Fibroblast of skin of scalp (primary cell): ENCODE measurements at regions not wholly inside any gene's neighbourhood (a gene's known extent, or its start where the extent isn't known, plus 50 kb on each side); places are given as distances from the start of the nearest gene placed in this dataset.
"Not testable (repeated sequence)": the region's sequence is repeated elsewhere in the genome, so short reads cannot be mapped to it uniquely, and the experiment has no call there.

Experiments used
- DNase-seq: peaks from one replicate; pipeline ENCODE4 v3.0.0-alpha.2; 2013

DNA sequence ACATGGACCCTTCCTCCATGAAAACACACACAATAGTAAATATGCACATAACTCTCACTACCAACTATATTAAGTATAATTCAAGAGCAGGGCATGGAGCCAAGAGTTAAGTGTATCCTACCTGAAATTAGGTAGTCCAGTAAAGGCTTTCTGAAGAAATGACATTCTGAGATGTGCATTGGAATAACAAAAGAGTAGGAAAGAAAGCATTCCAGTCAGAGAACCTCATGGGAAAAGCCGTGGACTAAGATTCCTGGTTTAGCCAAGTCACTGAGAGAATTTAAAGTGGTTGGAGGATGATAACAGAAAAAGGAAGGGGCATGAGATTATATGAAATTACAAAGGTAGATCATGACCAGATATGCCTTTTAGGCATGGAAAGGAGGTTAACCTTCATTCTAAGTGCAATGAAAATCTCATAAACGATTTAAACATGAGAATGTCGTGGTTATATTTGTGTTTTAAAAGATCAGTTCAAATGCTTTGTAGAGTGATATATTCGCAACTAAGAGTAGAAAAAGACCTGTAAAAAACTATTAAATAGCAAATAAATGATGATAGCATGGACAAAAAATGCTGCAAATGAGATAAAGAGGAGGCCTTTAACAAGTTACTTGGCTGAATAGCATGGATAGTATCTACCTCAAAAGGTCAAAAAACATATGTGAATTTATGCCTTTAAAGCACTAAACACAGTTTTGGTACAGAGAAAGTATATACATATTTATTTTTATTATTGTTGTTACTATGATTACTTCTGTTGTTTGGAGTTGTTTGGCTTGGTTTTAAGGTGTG, 767.4 kb upstream of the GHITM start:
- DNase-seq, result peak; percentile 52

DNA sequence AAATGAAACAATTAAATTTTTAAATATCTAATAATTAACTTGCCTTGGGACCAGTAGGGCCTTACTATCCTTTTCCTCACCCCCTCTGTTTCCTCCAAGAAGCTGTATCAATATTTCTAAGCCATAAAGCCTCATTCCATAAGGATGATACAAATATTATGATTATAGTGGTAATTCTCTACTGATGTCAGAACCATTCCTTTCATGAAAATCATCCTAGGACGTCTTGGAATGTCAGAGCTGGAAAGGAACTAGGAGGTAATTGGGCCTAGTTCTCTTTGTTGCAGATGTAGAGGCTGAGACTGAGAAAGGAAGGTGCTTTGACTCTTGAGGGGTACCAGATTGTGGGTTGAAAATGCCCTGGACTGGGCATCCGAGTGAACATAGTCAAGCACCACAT, 766.7 kb upstream of the GHITM start:
- DNase-seq, result peak; percentile 75

DNA sequence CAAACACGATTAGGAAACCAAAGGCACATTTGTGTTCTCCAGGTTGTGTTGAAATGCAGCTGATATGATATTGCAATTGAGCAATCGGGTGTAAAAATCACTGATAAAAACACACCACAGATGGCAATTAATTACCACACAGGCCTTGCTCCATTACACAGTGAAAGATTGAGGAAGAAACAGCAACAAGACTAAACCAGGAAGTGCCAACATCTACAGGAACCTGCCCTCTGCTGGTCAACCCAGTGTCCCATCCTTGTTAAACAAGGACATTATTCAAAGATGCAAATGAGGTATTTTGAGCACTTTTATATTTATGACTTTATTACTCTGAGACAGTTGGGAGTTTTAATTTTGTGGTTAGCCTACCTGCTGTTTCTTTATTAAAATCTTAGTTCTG, 765.6 kb upstream of the GHITM start:
- peak; percentile 42 for DNase-seq

DNA sequence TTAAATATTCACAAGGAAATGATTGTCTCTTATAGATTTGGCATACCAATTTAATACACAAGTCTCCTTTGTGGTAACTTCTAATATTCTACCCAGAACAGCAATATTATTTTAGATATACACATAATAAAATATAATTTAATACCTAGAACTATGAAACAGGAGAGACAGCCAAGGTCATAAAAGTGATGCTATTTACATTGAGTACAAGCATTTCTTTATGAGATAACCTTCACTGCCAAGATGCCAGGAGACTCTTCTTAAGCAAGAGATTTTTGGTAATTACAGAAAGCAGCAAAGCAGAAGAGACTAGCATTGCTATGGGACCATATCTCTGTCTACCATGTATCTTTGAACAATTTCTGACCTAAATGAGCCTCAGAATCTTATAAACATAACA, 764.6 kb upstream of the GHITM start:
- no peak for DNase-seq

GRCh38 chr10:83375274-83375673, 764.0 kb upstream of the GHITM start:
- DNase-seq, result no peak

DNA sequence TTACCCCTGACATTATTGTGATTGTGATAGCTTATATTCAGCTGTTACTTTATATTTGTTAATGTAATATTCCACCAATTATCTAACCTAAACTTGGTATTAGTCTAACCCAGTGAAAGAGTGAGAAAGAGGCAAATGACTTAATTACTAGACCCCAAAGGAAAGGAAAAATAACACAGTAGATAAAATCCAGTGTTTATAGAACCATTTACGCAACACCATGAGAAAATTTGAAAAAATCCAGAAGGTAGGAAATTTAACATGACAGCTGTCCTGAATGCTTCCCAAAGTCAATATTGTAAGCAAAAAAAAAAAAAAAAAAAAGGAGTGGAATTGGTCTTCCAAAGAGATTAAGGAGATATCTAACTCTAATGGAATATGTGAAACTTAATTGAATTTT, 741.5 kb upstream of the GHITM start:
- no peak for DNase-seq

GRCh38 chr10:83410570-83410969, 728.7 kb upstream of the GHITM start:
- DNase-seq, result no peak

GRCh38 chr10:83425306-83425705, 714.0 kb upstream of the GHITM start:
- DNase-seq, result no peak

DNA sequence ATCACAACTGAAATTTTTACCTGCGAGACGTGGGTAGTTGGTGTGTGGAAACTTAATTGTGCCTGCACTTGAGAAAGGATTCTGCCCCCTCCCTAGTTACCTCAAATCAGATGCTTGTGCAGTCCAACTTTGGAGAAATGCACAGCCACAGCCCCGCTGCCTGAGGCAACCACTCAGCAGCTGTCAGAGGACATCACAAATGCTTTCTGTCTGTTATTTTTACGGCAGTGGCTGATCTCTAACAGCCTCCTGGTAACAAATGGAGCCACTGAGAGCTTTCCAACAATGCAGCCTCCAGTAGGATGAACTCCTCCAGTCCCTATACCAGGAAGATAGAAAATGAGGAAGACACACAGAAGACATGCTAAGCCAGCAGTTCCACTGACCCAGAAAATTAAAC, 712.2 kb upstream of the GHITM start:
- DNase-seq, result no peak

DNA sequence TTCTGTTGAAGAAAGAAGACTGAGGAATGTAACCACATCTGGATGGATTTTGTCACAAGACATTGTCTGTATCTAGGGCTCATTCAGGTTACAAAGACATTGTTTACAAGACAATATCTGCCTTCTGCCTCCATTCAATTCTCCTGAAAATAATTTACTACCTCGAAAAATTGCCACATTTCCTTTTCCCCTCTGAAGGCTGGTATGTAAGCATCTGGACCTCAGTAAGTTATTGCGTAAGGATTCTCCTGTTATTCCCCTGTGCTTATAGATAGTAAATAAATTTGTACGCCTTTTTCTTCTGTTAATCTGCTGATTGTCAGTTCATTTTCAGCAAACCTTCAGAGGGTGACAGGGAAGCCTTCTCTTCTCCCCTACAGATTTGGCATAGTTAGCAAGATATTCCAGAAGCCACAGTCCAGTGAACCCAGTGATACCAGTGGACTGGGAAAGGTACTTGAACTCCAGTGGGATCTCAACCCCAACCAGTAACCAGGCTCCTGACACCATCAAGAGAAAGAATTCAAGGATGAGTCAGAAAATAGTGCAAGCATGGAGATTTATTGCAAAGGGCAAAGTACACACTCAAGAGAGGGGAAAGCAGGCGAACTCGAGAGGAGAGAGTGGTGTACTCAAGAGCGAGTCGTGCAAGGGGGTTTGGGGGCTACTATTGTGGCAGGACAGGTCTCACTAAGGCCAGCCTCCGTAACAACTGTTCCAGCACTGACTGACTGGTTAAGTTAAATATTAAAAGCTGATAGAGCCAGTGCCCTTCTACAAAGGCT, 706.9 kb upstream of the GHITM start:
- peak; percentile 1 for DNase-seq

DNA sequence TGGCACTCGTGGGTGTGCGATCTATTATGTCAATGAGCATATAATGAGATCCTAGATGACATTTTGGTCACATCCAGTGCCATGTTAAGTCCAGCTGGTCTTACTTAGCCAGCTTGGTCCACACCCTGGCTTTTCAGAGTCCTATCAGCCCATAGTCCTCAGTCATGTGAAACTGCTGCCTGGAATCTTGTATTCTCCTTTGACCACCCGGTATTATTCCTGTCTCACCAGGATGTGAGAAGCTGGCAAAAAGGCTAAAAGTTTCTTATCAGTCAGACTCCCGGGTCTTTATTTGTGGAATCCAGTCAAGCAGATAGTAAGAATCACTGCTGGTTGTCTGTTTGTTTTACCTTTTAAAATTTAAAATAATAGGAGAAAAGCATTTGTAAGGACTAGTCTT, 705.6 kb upstream of the GHITM start:
- DNase-seq, result no peak

- DNase-seq, result no peak
Observed at GRCh38 chr10:83448013-83448412, 691.3 kb upstream of the GHITM start.

DNA sequence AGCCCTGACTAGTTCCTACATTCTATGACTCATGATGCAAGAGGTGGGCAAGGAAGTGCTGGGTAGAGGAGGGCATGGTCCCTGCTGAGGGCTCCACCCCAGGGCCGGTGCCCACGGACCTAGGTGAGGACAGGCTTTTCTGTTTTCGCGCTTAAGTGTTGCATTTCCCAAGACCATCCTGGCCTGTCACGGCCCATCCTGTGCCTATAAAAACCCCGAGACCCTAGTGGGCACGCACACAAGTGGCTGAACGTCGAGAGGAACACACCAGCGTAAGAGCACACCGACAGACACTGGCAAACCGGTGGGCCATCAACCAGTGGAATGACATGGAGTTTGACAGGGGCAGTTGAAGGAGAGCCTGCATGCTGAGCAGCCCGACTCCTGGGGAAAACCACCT, 680.7 kb upstream of the GHITM start:
- no peak for DNase-seq

DNA sequence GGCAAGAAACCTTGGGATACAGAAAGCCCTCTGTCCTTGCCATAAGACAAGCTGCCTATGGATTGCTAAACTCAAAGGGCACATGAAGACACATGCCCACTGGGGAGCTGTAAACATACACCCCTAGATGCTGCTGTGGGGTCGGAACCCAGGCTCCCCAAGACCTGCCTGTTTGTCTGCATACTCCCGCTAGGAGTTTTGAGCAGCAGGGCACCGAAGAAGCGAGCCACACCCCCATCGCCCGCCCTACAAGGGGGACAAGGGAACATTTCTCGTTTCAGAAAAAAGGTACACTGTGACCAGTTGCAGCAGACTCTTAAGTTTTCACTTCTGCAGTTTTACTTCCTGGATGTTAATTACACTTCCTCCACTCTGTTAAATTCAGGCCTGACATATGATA, 680.2 kb upstream of the GHITM start:
- DNase-seq, result no peak

DNA sequence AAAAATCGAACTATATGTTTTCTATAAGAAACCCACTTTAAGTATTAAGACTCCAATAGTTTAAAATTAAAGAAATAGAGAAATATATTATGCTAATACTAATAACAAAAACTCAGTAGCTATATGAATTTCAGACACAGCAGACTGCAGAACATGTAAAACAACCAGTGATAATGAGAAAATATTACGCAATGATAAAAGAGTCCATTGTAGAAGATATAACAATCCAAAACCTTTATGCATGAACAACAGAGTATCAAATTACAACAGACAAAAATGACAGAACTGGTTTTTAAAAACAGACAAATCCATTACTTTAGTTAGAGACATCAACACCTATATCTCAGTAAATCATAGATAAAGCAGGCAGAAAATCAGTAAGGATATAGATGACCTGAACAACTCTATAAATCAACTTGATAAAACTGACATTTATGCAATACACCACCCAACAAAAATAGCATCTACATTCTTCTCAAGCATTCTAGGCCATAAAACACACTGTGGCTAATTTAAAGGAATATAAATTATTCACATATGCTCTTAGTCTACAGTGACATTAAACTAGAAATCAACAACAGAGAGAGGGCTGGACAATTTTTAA, 669.5 kb upstream of the GHITM start:
- no peak for DNase-seq

GRCh38 chr10:83476211-83476610, 663.1 kb upstream of the GHITM start:
- no peak for DNase-seq

GRCh38 chr10:83489161-83489560, 650.1 kb upstream of the GHITM start:
- no peak for DNase-seq

DNA sequence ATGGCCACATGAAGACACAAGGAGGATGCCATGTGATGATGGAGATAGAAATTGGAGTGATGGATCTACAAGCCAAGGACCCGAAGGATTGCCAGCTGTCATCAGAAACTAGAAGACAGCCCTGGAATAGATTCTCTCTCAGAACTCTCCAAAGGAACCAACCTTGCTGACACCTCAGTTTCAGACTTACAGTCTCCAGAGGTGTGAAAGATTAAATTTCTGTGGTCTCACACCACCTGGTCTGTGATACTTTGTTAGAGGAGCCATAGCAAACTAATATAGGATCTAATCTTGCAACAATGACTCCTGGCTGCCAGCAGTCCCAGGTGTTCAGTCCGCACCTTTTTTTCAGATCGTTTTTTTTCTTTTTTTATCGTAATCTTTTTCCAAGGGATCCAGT, 647.3 kb upstream of the GHITM start:
- no peak for DNase-seq

- no peak for DNase-seq
Observed at GRCh38 chr10:83512681-83513080, 626.6 kb upstream of the GHITM start.

GRCh38 chr10:83515001-83515400, 624.3 kb upstream of the GHITM start:
- no peak for DNase-seq

DNA sequence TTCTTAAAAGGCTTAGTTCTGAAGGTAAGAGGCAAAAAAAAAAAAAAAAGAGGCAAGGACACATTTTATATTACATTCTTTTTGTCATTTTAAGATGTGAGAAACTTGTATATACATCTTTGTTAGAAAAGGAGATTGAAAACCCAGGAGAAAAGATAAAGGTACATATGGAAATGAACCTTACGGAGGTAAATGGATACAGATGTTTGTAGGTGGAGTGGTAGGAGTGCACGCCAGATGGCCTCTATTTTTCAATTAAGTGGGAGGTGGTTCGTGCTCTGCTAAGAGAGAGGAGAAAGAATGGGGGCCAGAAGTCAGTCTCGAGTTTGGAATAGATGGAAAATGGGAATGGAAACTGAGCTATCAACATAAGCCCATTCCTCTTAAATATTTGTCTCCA, 622.5 kb upstream of the GHITM start:
- no peak for DNase-seq

DNA sequence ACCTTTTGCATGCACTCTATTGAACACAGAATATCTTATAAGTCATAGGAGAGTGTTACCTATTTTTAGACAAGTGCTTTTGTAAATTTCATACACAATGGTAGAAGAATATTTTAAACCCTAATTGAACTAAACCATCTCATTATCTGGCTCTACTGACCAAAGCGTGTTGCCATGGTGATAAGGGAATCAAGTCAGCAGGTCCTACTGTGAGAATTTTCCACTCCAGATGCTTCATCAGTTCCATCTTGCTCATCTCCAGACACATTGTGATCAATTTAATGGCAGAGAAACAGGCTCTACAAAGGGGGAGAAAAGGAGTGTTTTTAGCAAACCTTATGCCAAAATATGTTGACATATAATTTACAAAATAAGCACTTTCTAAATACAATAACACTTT, 621.9 kb upstream of the GHITM start:
- no peak for DNase-seq

- DNase-seq, result no peak
Observed at GRCh38 chr10:83518779-83519178, 620.5 kb upstream of the GHITM start.

DNA sequence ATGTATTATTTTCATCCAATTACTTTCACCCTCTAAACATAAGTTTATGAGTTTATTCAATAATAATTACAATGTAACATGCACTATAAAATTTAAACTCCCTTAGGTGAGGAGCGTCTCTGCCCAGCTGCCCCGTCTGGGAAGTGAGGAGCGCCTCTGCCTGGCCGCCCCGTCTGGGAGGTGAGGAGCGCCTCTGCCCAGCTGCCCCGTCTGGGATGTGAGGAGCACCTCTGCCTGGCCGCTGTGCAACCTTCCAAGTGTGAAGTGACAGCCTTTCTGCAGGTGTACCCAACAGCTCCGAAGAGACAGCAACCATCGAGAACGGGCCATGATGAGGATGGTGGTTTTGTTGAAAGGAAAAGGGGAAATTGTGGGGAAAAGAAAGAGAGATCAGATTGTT, 618.9 kb upstream of the GHITM start:
- not testable (repeated sequence) for DNase-seq
